ENCODE measurements at regions not wholly inside any gene's neighbourhood (a gene's known extent, or its start where the extent isn't known, plus 50 kb on each side); places are given as distances from the start of the nearest gene placed in this dataset.
A peak's percentile ranks its signal among the peaks of the same experiment; 100 is the strongest.

- no peak for DNase-seq (ENCODE audit: low spot score)
- no peak for ATAC-seq
These were observed 561.2 kb downstream of the HAO1 start for GRCh38 chr20:7378864-7379605.

DNA sequence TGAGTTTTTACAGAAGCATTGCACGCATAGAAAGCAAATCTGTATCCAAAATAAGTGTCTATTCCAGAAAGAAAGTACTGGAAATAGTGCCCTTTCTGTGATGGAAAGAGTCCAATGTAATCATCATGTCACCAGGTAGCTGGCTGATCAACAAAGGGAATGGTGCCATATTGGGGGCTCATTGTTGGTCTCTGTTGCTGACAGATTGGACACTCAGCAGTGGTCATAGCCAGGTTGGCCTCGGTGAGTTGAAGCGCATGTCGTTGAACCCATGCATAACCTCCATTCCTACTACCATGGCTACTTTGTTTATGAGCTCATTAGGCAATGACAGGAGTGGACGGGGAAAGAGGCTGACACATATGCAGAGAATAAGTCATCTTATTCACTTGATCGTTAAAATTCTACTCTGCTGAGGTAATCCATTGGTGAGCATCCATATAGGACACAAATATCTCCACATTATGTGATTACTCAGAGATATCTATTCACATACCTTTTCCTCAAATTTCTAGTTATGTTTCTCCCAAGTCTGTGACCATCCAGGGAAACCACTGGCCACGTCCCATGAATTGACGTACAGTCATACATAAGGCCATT lies 560.5 kb downstream of the HAO1 start:
- ATAC-seq = no peak

GRCh38 chr20:7383216-7383615 lies 557.0 kb downstream of the HAO1 start:
- ATAC-seq = no peak
- DNase-seq (ENCODE audit: low spot score) = no peak

More for the DNA sequence above, 560.5 kb downstream of the HAO1 start:
- DNase-seq (ENCODE audit: low spot score) = no peak

DNA sequence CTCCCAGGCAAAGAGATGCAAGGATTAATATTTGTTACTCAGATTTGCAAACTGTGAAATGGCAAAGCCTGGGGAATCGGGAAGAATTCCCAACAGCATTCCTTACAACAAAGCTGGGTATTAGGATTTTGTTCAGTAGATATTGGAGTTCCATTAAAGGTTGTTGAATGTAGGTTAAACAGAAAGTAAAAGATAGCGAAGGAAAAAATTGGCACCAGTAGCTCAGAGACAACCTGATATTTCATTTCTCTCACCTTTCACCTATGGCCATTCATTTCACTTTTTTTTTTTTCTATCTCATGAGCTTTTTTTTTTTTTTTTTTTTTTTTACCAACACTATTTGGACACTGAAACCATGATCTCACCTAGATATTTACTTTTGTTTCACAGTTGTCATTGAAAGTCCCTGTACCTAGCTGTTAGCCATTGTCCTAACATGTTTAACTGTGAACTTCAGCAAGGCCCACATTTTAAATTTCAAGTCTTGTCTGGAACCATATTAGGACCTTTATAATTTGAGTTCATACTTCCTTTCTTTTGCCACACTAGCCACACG lies 552.5 kb downstream of the HAO1 start:
- DNase-seq (ENCODE audit: low spot score) = no peak
- ATAC-seq = peak; percentile 63

- no peak for ATAC-seq
These were observed 551.0 kb downstream of the HAO1 start for GRCh38 chr20:7389216-7389615.

GRCh38 chr20:7392542-7393206 lies 547.6 kb downstream of the HAO1 start:
- DNase-seq (ENCODE audit: low spot score) = no peak
- ATAC-seq = no peak

More at GRCh38 chr20:7389216-7389615, 551.0 kb downstream of the HAO1 start:
- no peak for DNase-seq (ENCODE audit: low spot score)

DNA sequence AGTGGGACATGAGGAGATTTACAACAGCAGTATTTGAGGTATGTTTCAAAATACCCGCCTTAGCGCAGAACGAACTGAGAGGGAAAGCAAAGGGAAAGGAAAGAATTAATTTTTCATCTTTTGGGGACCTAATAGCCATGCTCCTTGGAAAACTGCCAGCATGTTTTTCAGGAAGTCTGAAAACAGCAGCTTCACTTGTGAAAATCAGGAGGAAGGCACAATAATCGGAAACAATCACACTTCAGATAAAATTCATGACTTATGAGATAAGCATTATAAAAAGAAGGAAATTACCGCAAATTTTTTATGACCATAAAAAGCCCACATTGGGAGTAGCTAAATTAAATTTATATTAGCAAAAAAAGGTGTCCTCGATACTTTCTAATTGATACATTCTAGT lies 541.1 kb downstream of the HAO1 start:
- no peak for DNase-seq (ENCODE audit: low spot score)
- ATAC-seq = no peak

GRCh38 chr20:7399575-7399974 lies 540.7 kb downstream of the HAO1 start:
- DNase-seq (ENCODE audit: low spot score) (no peak), ATAC-seq (no peak)

- ATAC-seq = no peak
- no peak for DNase-seq (ENCODE audit: low spot score)
These were observed 533.6 kb downstream of the HAO1 start for GRCh38 chr20:7406671-7407070.

GRCh38 chr20:7410150-7410549 lies 530.1 kb downstream of the HAO1 start:
- DNase-seq (ENCODE audit: low spot score) (no peak), ATAC-seq (no peak)

- ATAC-seq = no peak
- DNase-seq (ENCODE audit: low spot score) = no peak
These were observed 529.2 kb downstream of the HAO1 start for GRCh38 chr20:7411075-7411474.

- no peak for ATAC-seq
- no peak for DNase-seq (ENCODE audit: low spot score)
These were observed 524.8 kb downstream of the HAO1 start for GRCh38 chr20:7415427-7415826.

DNA sequence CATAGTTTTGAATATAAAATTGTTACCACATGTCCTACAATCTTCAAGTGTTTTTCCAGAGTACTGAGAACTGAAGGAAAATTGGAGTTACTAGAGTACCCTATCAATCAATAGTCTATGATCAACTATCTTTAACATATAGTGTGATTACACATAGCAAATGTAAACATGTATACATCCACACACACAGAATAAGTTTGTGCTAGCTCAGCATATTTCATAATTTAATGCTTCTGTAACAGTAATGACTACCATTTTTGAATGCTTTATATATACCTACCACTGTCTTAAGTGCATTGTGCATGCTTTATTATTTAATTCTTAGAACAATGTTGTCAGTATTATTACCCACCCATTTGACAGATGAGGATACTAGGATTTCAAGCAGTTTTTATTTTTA lies 523.9 kb downstream of the HAO1 start:
- no peak for ATAC-seq
- DNase-seq (ENCODE audit: low spot score) = no peak

GRCh38 chr20:7420345-7420744 lies 519.9 kb downstream of the HAO1 start:
- ATAC-seq (no peak), DNase-seq (ENCODE audit: low spot score) (no peak)

- no peak for DNase-seq (ENCODE audit: low spot score)
- ATAC-seq = no peak
These were observed 513.3 kb downstream of the HAO1 start for GRCh38 chr20:7426890-7427496.

- DNase-seq (ENCODE audit: low spot score) (no peak), ATAC-seq (no peak)
These were observed 511.3 kb downstream of the HAO1 start for GRCh38 chr20:7428946-7429345.

- ATAC-seq (no peak), DNase-seq (ENCODE audit: low spot score) (no peak)
These were observed 507.6 kb downstream of the HAO1 start for GRCh38 chr20:7432612-7433011.

DNA sequence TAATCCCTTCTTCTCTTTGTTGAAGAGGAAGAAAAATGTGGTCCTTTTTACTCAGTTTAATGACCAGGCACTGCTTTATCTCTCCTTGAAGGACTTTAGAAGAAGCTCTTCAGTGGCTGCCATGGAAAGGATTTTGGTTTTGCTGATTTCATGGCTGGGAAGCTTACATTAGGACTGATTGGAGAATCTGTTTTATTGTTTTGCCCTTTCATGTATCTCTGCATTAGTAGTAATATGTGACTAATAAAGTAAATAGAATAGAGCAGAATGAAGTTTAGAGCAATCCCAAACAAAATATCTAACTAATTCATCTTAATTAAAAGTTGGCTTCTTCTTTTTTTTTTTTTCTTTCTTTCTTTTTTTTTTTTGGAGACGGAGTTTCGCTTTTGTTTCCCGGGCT lies 502.9 kb downstream of the HAO1 start:
- ATAC-seq = no peak
- DNase-seq (ENCODE audit: low spot score) = no peak

GRCh38 chr20:7449269-7449668 lies 491.0 kb downstream of the HAO1 start:
- no peak for DNase-seq (ENCODE audit: low spot score)
- ATAC-seq = no peak

DNA sequence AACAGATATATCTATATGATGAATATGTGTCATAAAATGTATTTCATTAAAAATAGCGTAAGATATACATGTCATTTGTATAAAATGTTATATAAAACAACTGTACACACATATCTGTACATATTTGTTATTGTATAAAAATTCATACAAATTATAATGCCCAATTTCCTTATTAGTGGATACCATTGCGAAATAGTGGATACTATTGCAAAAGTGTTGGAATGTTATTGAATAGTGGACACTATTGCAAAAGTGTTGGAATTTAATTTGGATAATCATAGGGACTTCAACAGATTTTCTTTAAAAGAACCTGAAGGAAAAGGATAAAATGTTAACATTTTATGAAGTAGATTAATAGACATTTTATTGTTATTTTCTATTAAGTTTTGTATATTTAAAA lies 487.4 kb downstream of the HAO1 start:
- ATAC-seq (no peak), DNase-seq (ENCODE audit: low spot score) (no peak)

DNA sequence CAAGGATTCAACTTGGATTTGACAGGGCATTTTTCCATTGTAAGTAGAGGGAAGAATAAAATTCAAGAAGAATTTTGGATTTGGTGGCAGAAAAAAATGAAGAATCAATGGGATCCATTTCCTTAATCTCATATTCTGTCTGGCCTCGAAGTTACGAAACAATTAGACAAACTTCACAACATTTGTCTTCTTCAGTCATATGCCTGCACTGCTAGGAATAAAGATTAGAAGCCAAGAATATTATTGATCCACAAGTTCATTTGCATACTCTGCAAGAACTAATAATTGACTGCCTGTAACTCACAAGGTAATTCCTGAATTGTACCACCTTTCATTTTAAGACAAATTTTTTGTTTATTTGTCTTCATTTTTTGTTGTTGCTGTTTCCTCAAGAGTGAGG lies 486.2 kb downstream of the HAO1 start:
- ATAC-seq = peak; percentile 50
- DNase-seq (ENCODE audit: low spot score) = no peak

- ATAC-seq (no peak), DNase-seq (ENCODE audit: low spot score) (no peak)
These were observed 481.8 kb downstream of the HAO1 start for GRCh38 chr20:7458459-7458858.
